ENCODE measurements at regions not wholly inside any gene's neighbourhood (a gene's known extent, or its start where the extent isn't known, plus 50 kb on each side); places are given as distances from the start of the nearest gene placed in this dataset.

- FAIRE-seq (no peak), DNase-seq (ENCODE audit: low read depth, low spot score) (no peak)
- dilution Hi-C loops (cut with MboI; ENCODE audit: extremely low pct_ligation_motif_present, low sequenced_read_pairs), result no loop called here
- H2AFZ ChIP-seq (ENCODE audit: control insufficient read depth, low read length), result no peak overlapping the region
- H3K9me1 ChIP-seq (ENCODE audit: control insufficient read depth, extremely low read depth, insufficient read depth, low read length), result no peaks in the 10 kb centered on the region
- no peaks in the 10 kb centered on the region for H3K27me3 ChIP-seq (ENCODE audit: control insufficient read depth, extremely low read depth, insufficient read depth, low read length)
- no peak overlapping the region for H3K9ac ChIP-seq (ENCODE audit: control insufficient read depth, extremely low read depth, insufficient read depth, low read length)
- no peaks in the 10 kb centered on the region for H3K9me3 ChIP-seq (ENCODE audit: control insufficient read depth, low read depth, low read length)
- H3K36me3 ChIP-seq (ENCODE audit: control insufficient read depth in 2 of 2, extremely low read depth in 1 of 2, insufficient read depth in 2 of 2, low read length in 2 of 2), result no peaks in the 10 kb centered on the region
- no peak overlapping the region for H3K4me3 ChIP-seq (ENCODE audit: control insufficient read depth in 2 of 3, extremely low read depth in 1 of 3, insufficient read depth in 2 of 3, low read depth in 1 of 3, low read length in 3 of 3)
- H3K4me1 ChIP-seq (ENCODE audit: control insufficient read depth, extremely low read depth, insufficient read depth, low read length), result no peaks in the 10 kb centered on the region
- H3K4me2 ChIP-seq (ENCODE audit: control insufficient read depth, extremely low read depth, insufficient read depth, low read depth, low read length), result no peak overlapping the region
- no peaks in the 10 kb centered on the region for H4K20me1 ChIP-seq (ENCODE audit: control insufficient read depth, extremely low read depth, insufficient read depth, low read length)
- no peak overlapping the region for H3K27ac ChIP-seq (ENCODE audit: control insufficient read depth, insufficient read depth, low read length)
- H3K79me2 ChIP-seq (ENCODE audit: control insufficient read depth, insufficient read depth, low read length), result no peaks in the 10 kb centered on the region
- TF ChIP-seq CTCF (optimal IDR thresholded peaks at IDR 0.05 in 1 of 3, IDR thresholded peaks at IDR 0.05 in 1 of 3, conservative IDR thresholded peaks at IDR 0.05 in 1 of 3; ENCODE audit: extremely low read depth in 1 of 3, insufficient read depth in 2 of 3, low read length in 3 of 3) (no peak), EZH2 (IDR thresholded peaks at IDR 0.05; ENCODE audit: low read length) (no peak)
Observed at GRCh38 chr12:67562513-67563287, 85.8 kb upstream of the DYRK2 start.

DNA sequence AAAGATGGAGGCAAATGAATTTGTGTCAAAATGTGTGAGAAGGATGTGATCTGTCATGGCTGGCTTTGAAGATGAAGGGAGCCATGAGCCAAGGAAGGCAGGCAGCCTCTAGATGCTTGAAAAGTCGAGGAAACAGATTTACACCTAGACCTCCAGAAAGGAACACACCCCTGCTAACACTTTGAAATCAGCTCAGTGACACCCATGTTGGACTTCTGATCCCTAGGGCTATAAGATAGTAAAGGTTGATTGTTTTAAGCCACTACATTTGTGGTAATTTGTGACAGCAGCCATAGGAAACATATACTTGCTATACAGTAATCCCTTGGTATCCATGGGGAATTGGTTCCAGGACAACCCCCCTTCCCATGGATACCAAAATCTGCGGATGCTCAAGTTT lies 80.5 kb upstream of the DYRK2 start:
- TF ChIP-seq CTCF (optimal IDR thresholded peaks at IDR 0.05 in 1 of 3, IDR thresholded peaks at IDR 0.05 in 1 of 3, conservative IDR thresholded peaks at IDR 0.05 in 1 of 3; ENCODE audit: extremely low read depth in 1 of 3, insufficient read depth in 2 of 3, low read length in 3 of 3) (no peak), EZH2 (IDR thresholded peaks at IDR 0.05; ENCODE audit: low read length) (no peak)
- Histone ChIP-seq H3K4me3 (ENCODE audit: control insufficient read depth in 2 of 3, extremely low read depth in 1 of 3, insufficient read depth in 2 of 3, low read depth in 1 of 3, low read length in 3 of 3) (no peak overlapping the region), H3K79me2 (ENCODE audit: control insufficient read depth, insufficient read depth, low read length) (no peaks in the 10 kb centered on the region), H4K20me1 (ENCODE audit: control insufficient read depth, extremely low read depth, insufficient read depth, low read length) (no peaks in the 10 kb centered on the region), H3K4me1 (ENCODE audit: control insufficient read depth, extremely low read depth, insufficient read depth, low read length) (no peaks in the 10 kb centered on the region), H3K9me1 (ENCODE audit: control insufficient read depth, extremely low read depth, insufficient read depth, low read length) (no peaks in the 10 kb centered on the region), H3K36me3 (ENCODE audit: control insufficient read depth in 2 of 2, extremely low read depth in 1 of 2, insufficient read depth in 2 of 2, low read length in 2 of 2) (no peaks in the 10 kb centered on the region), H3K9ac (ENCODE audit: control insufficient read depth, extremely low read depth, insufficient read depth, low read length) (no peak overlapping the region), H3K9me3 (ENCODE audit: control insufficient read depth, low read depth, low read length) (no peaks in the 10 kb centered on the region), H3K4me2 (ENCODE audit: control insufficient read depth, extremely low read depth, insufficient read depth, low read depth, low read length) (no peak overlapping the region), H2AFZ (ENCODE audit: control insufficient read depth, low read length) (no peak overlapping the region), H3K27me3 (ENCODE audit: control insufficient read depth, extremely low read depth, insufficient read depth, low read length) (peaks cover 4% of the 10 kb centered on the region), H3K27ac (ENCODE audit: control insufficient read depth, insufficient read depth, low read length) (no peak overlapping the region)
- FAIRE-seq (no peak), DNase-seq (ENCODE audit: low read depth, low spot score) (no peak)
- dilution Hi-C loops (cut with MboI; ENCODE audit: extremely low pct_ligation_motif_present, low sequenced_read_pairs), result no loop called here

All from keratinocyte (primary cell).